Neural progenitor cell (in vitro differentiated cells): ENCODE measurements at regions not wholly inside any gene's neighbourhood (a gene's known extent, or its start where the extent isn't known, plus 50 kb on each side); places are given as distances from the start of the nearest gene placed in this dataset.

Source experiments
- EZH2phosphoT487 ChIP-seq: fragments of 200-600 bp; sonication (generic); IDR thresholded peaks from 2 replicates; pipeline ENCODE4 v1.6.1; 2017; ENCODE audit warnings: antibody characterized with exemption
- TF ChIP-seq, protein P1 (sequence below): fragments of 200-600 bp; sonication (generic); IDR thresholded peaks from 2 replicates; pipeline ENCODE4 v1.5.1; 2017; ENCODE audit warnings: antibody characterized with exemption, mild to moderate bottlenecking

DNA sequence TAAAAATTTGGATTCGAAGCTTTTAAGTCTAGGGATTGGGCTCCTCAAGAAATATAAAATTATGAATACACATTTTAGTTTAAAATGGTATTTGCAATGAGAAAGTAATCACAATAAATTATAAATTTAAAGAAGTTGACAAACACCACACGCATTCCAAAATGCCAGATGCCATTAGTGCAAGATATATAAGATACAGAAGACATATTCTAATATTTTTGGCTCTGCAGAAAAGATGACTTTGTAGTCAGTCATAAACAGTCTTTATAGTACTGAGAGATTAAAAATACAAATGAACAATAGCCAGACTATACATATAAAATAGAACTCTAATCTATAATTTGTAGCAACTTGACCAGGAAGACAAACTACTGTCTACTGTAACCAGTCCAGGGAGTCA, 309.0 kb upstream of the PABPC4L start:
- TF ChIP-seq, protein P1, sequence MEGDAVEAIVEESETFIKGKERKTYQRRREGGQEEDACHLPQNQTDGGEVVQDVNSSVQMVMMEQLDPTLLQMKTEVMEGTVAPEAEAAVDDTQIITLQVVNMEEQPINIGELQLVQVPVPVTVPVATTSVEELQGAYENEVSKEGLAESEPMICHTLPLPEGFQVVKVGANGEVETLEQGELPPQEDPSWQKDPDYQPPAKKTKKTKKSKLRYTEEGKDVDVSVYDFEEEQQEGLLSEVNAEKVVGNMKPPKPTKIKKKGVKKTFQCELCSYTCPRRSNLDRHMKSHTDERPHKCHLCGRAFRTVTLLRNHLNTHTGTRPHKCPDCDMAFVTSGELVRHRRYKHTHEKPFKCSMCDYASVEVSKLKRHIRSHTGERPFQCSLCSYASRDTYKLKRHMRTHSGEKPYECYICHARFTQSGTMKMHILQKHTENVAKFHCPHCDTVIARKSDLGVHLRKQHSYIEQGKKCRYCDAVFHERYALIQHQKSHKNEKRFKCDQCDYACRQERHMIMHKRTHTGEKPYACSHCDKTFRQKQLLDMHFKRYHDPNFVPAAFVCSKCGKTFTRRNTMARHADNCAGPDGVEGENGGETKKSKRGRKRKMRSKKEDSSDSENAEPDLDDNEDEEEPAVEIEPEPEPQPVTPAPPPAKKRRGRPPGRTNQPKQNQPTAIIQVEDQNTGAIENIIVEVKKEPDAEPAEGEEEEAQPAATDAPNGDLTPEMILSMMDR = no peak
- no peak for TF ChIP-seq EZH2phosphoT487
